ENCODE measurements at regions not wholly inside any gene's neighbourhood (a gene's known extent, or its start where the extent isn't known, plus 50 kb on each side); places are given as distances from the start of the nearest gene placed in this dataset.

- no peaks in the 10 kb centered on the region for H4K20me1 ChIP-seq (ENCODE audit: control insufficient read depth, insufficient read depth, insufficient read length)
- no peak overlapping the region for H3K4me3 Mint-ChIP-seq
- no peak overlapping the region for H3K18ac ChIP-seq (ENCODE audit: insufficient read length, low read depth, low read length)
- no peak overlapping the region for H3K56ac ChIP-seq (ENCODE audit: insufficient read length, low read depth, low read length)
- no peak overlapping the region for H2BK120ac ChIP-seq (ENCODE audit: low read depth, low read length, poor library complexity, severe bottlenecking)
- DNase-seq, result no peak
- no peak overlapping the region for H4K8ac ChIP-seq (replicated peaks; ENCODE audit: insufficient read length, low read depth, low read length)
- no peak overlapping the region for H3K27ac Mint-ChIP-seq
- H3K14ac ChIP-seq (ENCODE audit: insufficient read depth, low read length), result no peak overlapping the region
- no peak overlapping the region for H2BK5ac ChIP-seq (ENCODE audit: insufficient read length, low read length)
- H3K4me1 ChIP-seq (ENCODE audit: insufficient read depth, low read length), result peaks cover 24% of the 10 kb centered on the region
- H3K23ac ChIP-seq (ENCODE audit: insufficient read length, low read depth, low read length), result no peak overlapping the region
- no peaks in the 10 kb centered on the region for H3K79me2 ChIP-seq (ENCODE audit: insufficient read depth, low read length)
- H3K9me3 ChIP-seq (ENCODE audit: control insufficient read depth, low read depth, low read length), result no peaks in the 10 kb centered on the region
- no CpG with 5 or more reads among the region's 12 CpGs for WGBS (ENCODE audit: extremely low coverage, insufficient read length, low lambda C conversion rate)
- peaks cover 0 to 11% (median 8%) of the 10 kb centered on the region in 3 experiments; a peak in 4 of 7 replicates for H3K36me3 Mint-ChIP-seq (ENCODE audit: insufficient read depth in 1 of 3, low read depth in 3 of 3)
- no peak overlapping the region for H2BK15ac ChIP-seq (ENCODE audit: low read depth, low read length)
- peaks cover 3% of the 10 kb centered on the region for H3K27me3 Mint-ChIP-seq (ENCODE audit: low read depth)
- peaks cover 36 to 37% of the 10 kb centered on the region in 2 experiments for H3K4me1 Mint-ChIP-seq
- H3K27ac ChIP-seq (ENCODE audit: insufficient read length, low read depth, low read length), result no peak overlapping the region
- no peak overlapping the region for H3K9ac ChIP-seq (ENCODE audit: extremely low read depth, insufficient read length, low read length)
- no peak overlapping the region for H3K4ac ChIP-seq (ENCODE audit: low read depth, low read length)
- no peak overlapping the region for H2BK12ac ChIP-seq (ENCODE audit: insufficient read length, low read depth, low read length)
- TF ChIP-seq CTCF (conservative IDR thresholded peaks at IDR 0.05), result no peak
- peaks cover 4 to 15% of the 10 kb centered on the region in 2 experiments for H3K9me3 Mint-ChIP-seq
- H4K91ac ChIP-seq (ENCODE audit: insufficient read length, low read depth, low read length), result no peak overlapping the region
- H3T11ph ChIP-seq (ENCODE audit: low read length), result no peak overlapping the region
- no peaks in the 10 kb centered on the region for H3K79me1 ChIP-seq (ENCODE audit: insufficient read depth, low read depth, low read length, poor library complexity, severe bottlenecking)
- no peak overlapping the region for H2AK5ac ChIP-seq (ENCODE audit: insufficient read length, low read length)
- no peak overlapping the region for H4K5ac ChIP-seq (ENCODE audit: insufficient read length, low read depth, low read length)
- no peak overlapping the region for H2AFZ ChIP-seq (ENCODE audit: low read length)
- no peak overlapping the region for H2BK20ac ChIP-seq (ENCODE audit: low read depth, low read length, poor library complexity, severe bottlenecking)
- no peaks in the 10 kb centered on the region for H3K27me3 ChIP-seq (ENCODE audit: insufficient read depth, low read length)
- no peaks in the 10 kb centered on the region for H3K23me2 ChIP-seq (ENCODE audit: insufficient read length, low read depth, low read length, poor library complexity, severe bottlenecking)
- no peak overlapping the region for H3K4me2 ChIP-seq (ENCODE audit: insufficient read depth, insufficient read length, low read length)
Observed at GRCh38 chr3:72006631-72007556, 221.9 kb upstream of the PROK2 start.

All from H9 (cell line).